Urinary bladder (tissue), 3 donors: ENCODE measurements at regions not wholly inside any gene's neighbourhood (a gene's known extent, or its start where the extent isn't known, plus 50 kb on each side); places are given as distances from the start of the nearest gene placed in this dataset.

ENCODE experiments used
- DNase-seq: peaks from one replicate; pipeline ENCODE4 v3.0.0-alpha.2; 2015; ENCODE audit errors: extremely low spot score
- H3K27ac ChIP-seq: one replicate; pipeline ENCODE4 v1.5.1; 2013; ENCODE audit warnings: low read depth, mild to moderate bottlenecking, moderate library complexity
- H3K36me3 ChIP-seq: one replicate; pipeline ENCODE4 v1.6.1; 2013; ENCODE audit warnings: mild to moderate bottlenecking, moderate library complexity; ENCODE audit not compliant: insufficient read depth
- H3K4me1 ChIP-seq: one replicate; pipeline ENCODE4 v1.6.1; 2013; ENCODE audit warnings: mild to moderate bottlenecking, moderate library complexity; ENCODE audit not compliant: insufficient read depth
- H3K4me3 ChIP-seq: one replicate; pipeline ENCODE4 v1.5.1; 2013; ENCODE audit warnings: low read depth, low read length
- WGBS: extraction: QIAGEN DNeasy Blood & Tissue Kit; methylation state at CpG from one replicate; pipeline ENCODE4 v1.1.7; 2013; 5-methylcytosine and 5-hydroxymethylcytosine counted together
- donor health status: healthy with polysubstance abuse.
- donor health status: healthy.

DNA sequence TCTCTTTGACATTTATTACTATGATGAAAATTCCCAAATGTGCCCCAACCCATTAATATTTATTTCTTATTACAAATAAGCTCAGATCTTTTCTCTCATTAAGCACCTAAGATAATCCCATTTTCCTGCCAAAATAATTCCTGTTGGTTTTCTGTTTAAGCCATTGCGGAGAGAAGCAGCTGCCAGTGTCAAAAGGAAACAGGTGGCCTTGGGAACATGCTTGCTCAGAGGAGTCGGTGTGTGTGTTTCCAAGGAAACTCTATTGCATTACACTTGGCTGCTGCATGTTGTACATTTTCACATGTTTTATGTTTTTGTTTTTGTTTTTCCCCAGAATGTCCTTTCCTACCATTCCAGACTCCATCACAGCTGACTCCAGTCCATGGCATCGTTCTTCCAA is 56.4 kb downstream of the CD24 start:
- no peak overlapping the region for H3K27ac ChIP-seq
- no peak for DNase-seq
- H3K36me3 ChIP-seq: no peaks in the 10 kb centered on the region
- WGBS: 40% methylated on average over 3 of the region's 3 CpGs
- no peaks in the 10 kb centered on the region for H3K4me1 ChIP-seq
- H3K4me3 ChIP-seq: no peak overlapping the region

DNA sequence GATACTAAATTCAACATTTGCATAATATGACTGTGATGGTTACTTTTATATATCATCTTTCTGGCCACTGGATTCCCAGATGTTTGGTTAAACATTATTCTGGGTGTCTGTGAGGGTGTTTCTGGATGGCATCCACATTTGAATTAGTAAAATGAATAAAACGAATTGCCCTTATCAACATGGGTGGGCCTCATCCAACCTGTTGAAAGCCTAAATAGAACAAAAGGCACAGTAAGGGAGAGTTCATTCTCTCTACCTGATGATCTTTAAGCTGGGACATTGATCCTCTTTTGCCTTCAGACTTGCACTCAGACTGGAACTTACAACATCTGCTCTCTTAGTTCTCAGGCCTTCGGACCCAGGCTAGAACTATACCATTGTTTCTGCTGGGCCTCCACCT is 57.6 kb downstream of the CD24 start:
- DNase-seq: no peak
- Histone ChIP-seq H3K36me3 (no peaks in the 10 kb centered on the region), H3K4me3 (no peak overlapping the region), H3K27ac (no peak overlapping the region), H3K4me1 (no peaks in the 10 kb centered on the region)
- 86% methylated on average over 2 of the region's 2 CpGs for WGBS

DNA sequence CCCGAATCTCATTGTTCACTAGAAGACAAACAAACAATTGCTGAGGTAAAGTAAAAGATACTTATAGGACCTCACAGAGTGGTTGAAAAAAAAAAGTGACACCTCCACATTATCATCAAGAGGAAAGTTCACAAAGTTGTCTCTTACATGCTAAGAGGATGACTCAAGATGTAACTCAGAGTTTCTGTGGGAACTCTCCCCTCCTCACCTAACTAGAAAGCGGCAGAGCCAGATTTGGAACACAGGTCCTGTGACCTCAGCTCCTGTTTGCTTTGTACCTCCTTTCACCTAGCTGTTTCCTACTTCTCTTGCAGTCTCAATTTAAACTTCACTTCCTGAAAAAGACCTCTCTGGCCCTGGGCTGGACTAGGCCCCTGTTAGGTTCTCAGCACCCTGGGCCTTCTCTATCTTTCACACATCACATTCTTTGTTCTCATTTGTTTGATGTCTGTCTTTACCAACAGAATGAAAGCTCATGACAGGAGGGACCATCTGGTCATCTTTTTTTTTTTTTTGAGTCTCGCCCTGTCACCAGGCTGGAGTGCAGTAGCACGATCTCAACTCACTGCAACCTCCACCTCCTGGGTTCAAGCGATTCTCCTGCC is 60.8 kb downstream of the CD24 start:
- Histone ChIP-seq H3K36me3 (no peaks in the 10 kb centered on the region), H3K4me3 (no peak overlapping the region), H3K4me1 (no peaks in the 10 kb centered on the region), H3K27ac (no peak overlapping the region)
- 84% methylated on average over 5 of the region's 5 CpGs for WGBS
- peak; percentile 32 for DNase-seq

- no peaks in the 10 kb centered on the region for H3K36me3 ChIP-seq
- peak; percentile 45 for DNase-seq
- H3K4me3 ChIP-seq: no peak overlapping the region
- H3K27ac ChIP-seq: no peak overlapping the region
- no peaks in the 10 kb centered on the region for H3K4me1 ChIP-seq
These were observed 61.4 kb downstream of the CD24 start for GRCh38 chr6:106913111-106913510.

- no peaks in the 10 kb centered on the region for H3K36me3 ChIP-seq
- DNase-seq: no peak
- no peak overlapping the region for H3K4me3 ChIP-seq
- H3K4me1 ChIP-seq: no peaks in the 10 kb centered on the region
- no peak overlapping the region for H3K27ac ChIP-seq
These were observed 62.4 kb downstream of the CD24 start for GRCh38 chr6:106912091-106912490.

GRCh38 chr6:106910999-106911949 is 63.3 kb downstream of the CD24 start:
- Histone ChIP-seq H3K27ac (no peak overlapping the region), H3K4me3 (no peak overlapping the region), H3K36me3 (no peaks in the 10 kb centered on the region), H3K4me1 (no peaks in the 10 kb centered on the region)
- WGBS: 52% methylated on average over 7 of the region's 7 CpGs
- no peak for DNase-seq

DNA sequence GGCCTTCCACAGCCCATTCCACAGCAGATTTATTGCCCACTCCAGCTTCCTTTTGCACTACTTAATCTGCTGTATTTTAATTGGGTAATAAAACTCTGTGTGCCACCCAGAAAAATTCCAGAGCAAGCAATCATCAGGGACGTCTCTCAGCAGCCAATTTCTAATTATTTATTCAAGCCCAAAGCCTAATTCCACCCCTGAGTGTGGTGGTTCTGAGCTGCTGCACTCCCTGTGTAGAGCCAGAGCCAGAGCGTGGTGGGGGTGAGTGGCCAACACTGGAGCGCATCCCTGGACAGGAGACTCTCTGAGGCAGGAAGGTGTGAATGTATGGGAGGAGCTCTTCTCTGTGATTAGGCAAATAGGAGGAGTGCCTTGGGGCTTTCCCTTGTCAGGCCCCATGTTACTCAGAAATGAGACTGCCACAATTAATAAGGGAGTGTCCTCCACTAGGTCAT is 66.1 kb downstream of the CD24 start:
- WGBS: 55% methylated on average over 3 of the region's 3 CpGs
- no peak for DNase-seq
- Histone ChIP-seq H3K27ac (no peak overlapping the region), H3K4me3 (no peak overlapping the region), H3K4me1 (no peaks in the 10 kb centered on the region), H3K36me3 (no peaks in the 10 kb centered on the region)

DNA sequence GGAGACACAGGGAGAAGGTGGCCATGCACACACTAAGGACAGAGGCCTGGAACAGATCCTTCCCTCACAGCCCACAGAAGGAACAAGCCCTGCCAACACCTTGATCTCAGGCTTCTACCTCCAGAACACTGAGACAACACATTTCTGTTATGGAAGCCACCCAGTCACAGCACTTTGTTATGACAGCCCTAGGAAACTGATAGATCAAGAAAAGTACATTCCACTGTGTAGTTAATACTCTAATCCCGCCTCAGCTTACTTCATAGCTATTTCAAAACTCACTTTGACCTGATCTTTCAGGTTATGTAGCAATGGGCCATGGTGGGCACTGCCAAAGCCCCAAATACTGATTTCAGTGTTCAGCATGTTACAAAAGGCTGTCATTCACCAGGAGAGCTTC is 66.8 kb downstream of the CD24 start:
- DNase-seq: no peak
- 67% methylated on average over 1 of the region's 1 CpG for WGBS
- H3K4me3 ChIP-seq: no peak overlapping the region
- no peaks in the 10 kb centered on the region for H3K4me1 ChIP-seq
- H3K27ac ChIP-seq: no peak overlapping the region
- H3K36me3 ChIP-seq: no peaks in the 10 kb centered on the region

- Histone ChIP-seq H3K36me3 (no peaks in the 10 kb centered on the region), H3K4me1 (no peaks in the 10 kb centered on the region), H3K27ac (no peak overlapping the region), H3K4me3 (no peak overlapping the region)
- 75% methylated on average over 6 of the region's 6 CpGs for WGBS
- DNase-seq: no peak
These were observed 68.3 kb downstream of the CD24 start for GRCh38 chr6:106906232-106906631.

- no peaks in the 10 kb centered on the region for H3K36me3 ChIP-seq
- no peak overlapping the region for H3K27ac ChIP-seq
- H3K4me3 ChIP-seq: no peak overlapping the region
- 70% methylated on average over 4 of the region's 4 CpGs for WGBS
- no peaks in the 10 kb centered on the region for H3K4me1 ChIP-seq
- no peak for DNase-seq
These were observed 71.2 kb downstream of the CD24 start for GRCh38 chr6:106903299-106903698.

GRCh38 chr6:106901062-106901461 is 73.5 kb downstream of the CD24 start:
- no peak for DNase-seq
- H3K4me1 ChIP-seq: no peaks in the 10 kb centered on the region
- no peak overlapping the region for H3K4me3 ChIP-seq
- no peaks in the 10 kb centered on the region for H3K36me3 ChIP-seq
- 91% methylated on average over 3 of the region's 3 CpGs for WGBS
- H3K27ac ChIP-seq: no peak overlapping the region

- no peak overlapping the region for H3K27ac ChIP-seq
- WGBS: 92% methylated on average over 4 of the region's 4 CpGs
- H3K4me3 ChIP-seq: no peak overlapping the region
- no peaks in the 10 kb centered on the region for H3K4me1 ChIP-seq
- DNase-seq: no peak
- no peaks in the 10 kb centered on the region for H3K36me3 ChIP-seq
These were observed 74.8 kb downstream of the CD24 start for GRCh38 chr6:106899697-106900096.

DNA sequence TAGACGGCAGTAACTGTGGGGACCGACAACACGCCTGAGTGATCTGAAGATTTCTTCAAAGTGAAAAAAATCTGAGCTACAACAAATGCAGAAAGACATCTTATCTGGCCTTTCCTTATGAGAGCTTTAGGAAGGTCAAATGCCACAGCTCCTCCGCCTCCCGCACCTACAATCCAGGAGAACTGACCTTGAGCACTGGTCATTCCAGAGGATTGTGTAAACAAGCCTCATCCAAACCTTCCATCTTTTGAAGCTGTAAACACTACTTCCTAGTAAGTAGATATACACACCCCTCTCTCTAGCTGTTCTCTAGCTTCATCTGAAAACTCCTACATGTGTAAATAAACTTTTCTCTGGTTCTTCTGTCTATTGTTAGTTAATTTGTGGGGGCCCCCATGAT is 76.9 kb downstream of the CD24 start:
- WGBS: 62% methylated on average over 5 of the region's 5 CpGs
- DNase-seq: no peak
- Histone ChIP-seq H3K4me3 (no peak overlapping the region), H3K4me1 (no peaks in the 10 kb centered on the region), H3K27ac (no peak overlapping the region), H3K36me3 (no peaks in the 10 kb centered on the region)

GRCh38 chr6:106895703-106896040 is 78.9 kb downstream of the CD24 start:
- DNase-seq: no peak
- H3K36me3 ChIP-seq: no peaks in the 10 kb centered on the region
- WGBS: 66% methylated on average over 5 of the region's 5 CpGs
- H3K4me3 ChIP-seq: no peak overlapping the region
- no peaks in the 10 kb centered on the region for H3K4me1 ChIP-seq
- no peak overlapping the region for H3K27ac ChIP-seq
